Limb (tissue), 2 donors: ENCODE measurements at regions not wholly inside any gene's neighbourhood (a gene's known extent, or its start where the extent isn't known, plus 50 kb on each side); places are given as distances from the start of the nearest gene placed in this dataset.
"Not testable (repeated sequence)": the region's sequence is repeated elsewhere in the genome, so short reads cannot be mapped to it uniquely, and the experiment has no call there.

Experiments used
- DNase-seq, 2 donors: peaks; one replicate each; pipeline ENCODE4 v3.0.0-alpha.2; 2016; ENCODE audit errors: extremely low spot score in 2 of 2

DNA sequence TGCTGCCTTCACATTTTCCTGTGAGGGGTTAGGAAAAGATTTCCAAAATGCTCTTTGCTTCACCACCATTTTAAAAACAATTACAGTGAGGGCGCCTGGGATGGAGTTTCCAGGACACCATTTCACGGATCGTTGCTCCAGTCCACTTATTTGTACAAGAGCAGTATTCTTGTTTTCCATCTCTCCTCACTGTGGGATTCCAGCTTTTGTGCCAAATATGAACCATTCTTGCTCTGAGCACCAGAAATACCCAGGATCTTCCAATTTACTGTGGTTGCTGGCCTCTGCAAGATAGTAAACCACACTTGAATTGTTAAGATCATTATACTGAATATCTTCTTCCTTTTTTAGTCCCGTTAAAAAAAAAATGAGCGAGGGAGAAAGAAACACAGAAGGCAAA, 899.5 kb downstream of the TLE1 start:
- no peak for DNase-seq

DNA sequence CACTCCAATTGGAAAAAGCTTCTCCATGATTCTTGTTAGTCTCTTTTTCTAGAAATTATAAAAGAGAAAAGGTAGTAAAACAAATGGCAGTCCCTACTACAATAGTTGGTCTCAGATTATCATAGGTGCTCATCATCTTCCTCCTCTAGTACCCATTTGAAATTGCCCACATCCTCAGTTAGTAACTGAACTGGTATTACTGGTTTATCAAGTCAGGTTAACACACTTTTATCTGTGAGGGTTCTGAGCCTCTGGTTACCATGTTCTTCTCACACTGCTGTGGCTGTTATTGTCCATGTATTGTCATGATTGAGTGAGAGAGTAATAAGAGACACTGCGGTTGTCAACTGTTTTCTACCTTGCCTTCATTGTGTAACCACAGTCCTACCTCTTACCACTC, 901.7 kb downstream of the TLE1 start:
- no peak for DNase-seq

DNA sequence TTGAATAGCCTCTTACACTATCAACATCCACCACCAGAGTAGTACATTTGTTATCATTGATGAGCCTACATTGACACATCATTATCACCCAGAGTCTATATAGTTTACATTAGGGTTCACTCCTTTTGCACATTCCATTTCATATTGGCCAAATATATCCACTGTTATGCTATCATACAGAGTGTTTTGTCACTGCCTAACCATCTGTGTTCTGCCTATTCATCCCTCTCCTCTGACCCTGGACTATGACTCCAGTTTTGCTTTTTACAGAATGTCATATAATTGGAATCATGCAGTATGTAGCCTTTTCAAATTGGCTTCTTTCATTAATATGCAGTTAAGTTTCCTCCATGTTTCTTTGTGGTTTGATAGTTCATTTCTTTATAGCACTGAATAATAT, 904.7 kb downstream of the TLE1 start:
- no peak for DNase-seq

DNA sequence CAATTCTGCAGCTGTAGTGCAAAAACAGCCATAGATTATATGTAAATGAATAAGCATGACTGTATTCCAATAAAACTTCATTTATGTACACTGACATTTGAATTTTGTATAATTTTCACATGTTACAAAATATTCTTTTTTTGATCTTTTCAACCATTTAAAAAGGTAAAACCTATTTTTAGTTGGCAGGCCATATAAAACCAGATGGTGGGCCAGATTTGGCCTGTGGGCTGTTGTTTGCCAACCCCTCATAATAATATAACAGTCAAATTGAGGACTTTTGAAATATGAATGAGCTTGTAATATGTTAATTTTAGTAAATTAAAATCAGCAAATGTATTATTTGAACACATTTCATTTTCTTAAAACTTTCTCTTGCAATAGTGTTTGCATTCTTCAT, 913.4 kb downstream of the TLE1 start:
- no peak for DNase-seq

DNA sequence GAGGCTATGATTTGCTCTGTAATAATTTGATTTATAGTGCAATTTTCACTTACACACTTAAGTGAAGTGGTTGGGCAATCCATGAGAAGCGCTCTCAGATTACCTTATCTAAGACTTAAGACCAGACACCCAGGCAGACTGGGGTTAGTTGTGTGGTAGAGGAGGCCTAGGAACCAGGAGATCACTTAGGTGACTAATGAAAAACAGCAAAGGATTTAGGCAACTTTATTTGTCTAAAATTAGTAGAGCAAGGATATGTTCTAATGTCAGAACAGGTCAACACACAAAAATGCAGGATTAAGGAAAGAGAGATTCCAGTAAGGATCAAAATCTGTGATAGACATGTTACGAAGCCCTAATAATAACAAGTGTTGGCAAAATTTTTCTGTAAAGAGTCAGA, 913.8 kb downstream of the TLE1 start:
- DNase-seq, result no peak

GRCh38 chr9:80771555-80772347, 917.6 kb downstream of the TLE1 start:
- no peak for DNase-seq

GRCh38 chr9:80763536-80763935, 925.8 kb downstream of the TLE1 start:
- peak in 1 of 2 donors; percentile 40 for DNase-seq

- no peak for DNase-seq
Observed at GRCh38 chr9:80755586-80755985, 933.8 kb downstream of the TLE1 start.

GRCh38 chr9:80747056-80747455, 942.3 kb downstream of the TLE1 start:
- DNase-seq, result not testable (repeated sequence)

DNA sequence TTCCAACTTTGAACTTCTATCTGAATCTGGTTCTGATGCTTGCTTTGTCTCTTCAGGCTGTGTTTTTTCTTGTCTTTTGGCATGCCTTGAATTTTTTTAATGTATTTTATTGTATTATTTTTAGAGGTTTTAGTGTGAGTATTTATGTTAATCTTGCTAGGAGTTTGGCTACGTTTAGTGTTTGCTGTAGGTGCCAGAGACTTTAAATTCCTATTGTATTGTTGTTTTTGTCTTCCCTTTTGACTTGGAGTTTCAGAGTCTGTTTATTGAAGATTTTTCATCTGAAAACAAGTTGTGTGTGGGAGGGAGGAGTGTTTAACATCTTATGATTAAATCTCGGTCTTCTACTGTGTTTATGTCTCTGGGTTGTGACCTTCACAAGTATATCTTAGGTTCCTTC, 956.8 kb downstream of the TLE1 start:
- DNase-seq, result no peak

GRCh38 chr9:80720579-80720978, 968.8 kb downstream of the TLE1 start:
- DNase-seq, result no peak

DNA sequence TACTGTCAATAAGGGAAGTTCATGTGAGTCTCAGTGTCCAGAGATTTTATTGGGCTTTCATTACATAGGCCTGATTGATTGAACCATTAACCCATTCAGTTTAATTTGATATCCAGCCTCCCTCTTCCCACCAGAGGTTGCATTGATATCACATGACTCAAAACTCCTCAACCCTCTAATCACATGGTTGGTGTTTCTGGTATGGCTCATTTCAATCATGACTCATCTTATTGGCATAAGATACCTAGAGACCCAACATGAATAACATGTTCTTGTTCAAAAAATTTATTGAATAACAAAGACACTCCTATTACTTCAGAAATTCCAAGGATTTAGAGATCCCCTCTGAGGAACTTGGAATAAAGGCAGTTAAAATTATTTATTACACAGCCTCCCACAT, 982.2 kb downstream of the TLE1 start:
- no peak for DNase-seq

- DNase-seq, result no peak
Observed at GRCh38 chr9:80701061-80701460, 988.3 kb downstream of the TLE1 start.

GRCh38 chr9:80699511-80699998, 989.8 kb downstream of the TLE1 start:
- peak in 1 of 2 donors; percentile 32 for DNase-seq

DNA sequence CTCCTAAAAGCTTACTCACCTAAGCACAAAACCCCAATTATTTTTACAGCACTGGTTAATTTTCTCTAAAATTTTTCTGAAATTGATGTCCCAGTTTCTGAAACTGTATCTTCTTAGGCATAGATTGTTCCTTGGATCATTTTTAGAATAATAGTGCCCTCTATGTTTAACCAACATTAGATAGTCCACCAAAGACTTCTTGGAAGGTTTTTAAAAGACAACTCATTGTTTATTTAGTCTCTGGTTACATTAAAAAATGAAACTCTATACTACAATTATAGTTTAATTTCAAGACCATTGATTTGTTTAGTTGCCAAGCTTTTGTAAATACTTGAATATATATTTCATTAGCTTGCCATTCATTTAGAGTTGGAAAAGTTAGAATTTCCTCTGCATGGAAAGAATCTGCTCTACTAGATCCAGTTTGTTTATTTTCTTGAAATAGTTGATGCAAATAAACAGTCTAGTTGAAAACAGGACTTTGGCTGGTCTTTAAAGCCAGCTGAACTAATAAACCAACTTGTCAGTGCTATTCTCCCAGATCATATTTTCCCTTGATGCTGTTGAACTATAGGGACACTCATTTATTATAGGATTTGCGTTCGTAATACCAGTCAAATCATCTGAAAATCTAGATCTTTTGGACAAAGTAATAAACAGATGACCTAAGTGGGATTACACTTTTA, 990.5 kb downstream of the TLE1 start:
- DNase-seq, result peak in 1 of 2 donors; percentile 3

GRCh38 chr9:80692751-80693150, 996.6 kb downstream of the TLE1 start:
- no peak for DNase-seq

DNA sequence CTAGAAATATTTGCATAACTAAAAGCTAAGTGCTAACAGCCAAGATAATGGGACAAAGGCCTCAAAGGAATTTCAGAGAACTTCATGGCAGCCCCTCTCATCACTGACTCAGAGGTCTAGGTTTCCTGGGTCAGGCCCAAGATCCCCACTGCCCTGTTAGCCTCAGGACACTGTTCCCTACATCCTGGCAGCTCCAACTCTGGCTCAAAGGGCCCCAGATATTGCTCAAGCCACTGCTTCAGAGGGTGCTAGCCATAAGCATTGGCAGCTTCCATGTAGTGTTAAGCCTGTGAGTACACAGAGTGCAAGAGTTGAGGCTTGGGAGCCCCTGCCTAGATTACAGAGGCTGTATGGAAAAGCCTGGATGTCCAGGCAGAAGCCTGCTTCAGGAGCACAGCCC, 998.1 kb downstream of the TLE1 start:
- DNase-seq, result no peak

- no peak for DNase-seq
Observed at GRCh38 chr9:80690349-80690939, 998.9 kb downstream of the TLE1 start.

DNA sequence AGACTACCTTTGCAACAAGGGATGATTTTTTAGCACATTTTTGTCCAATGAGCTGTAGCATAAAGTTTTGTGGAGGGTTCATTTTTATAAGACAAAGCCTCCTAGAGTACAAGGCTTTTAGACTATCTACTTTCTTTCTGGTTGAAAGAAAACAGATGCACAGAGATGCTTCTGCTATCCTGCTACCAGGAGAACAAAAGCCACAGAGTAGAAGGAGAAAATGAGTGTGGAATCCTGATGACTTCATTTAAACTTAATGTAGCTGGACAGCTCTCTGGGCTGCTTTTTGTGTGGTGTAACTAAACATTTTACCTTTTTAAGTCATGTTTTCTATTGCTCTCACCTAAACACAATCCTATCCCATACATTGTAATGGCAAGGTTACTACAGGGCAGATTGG, 1009.4 kb downstream of the TLE1 start:
- no peak for DNase-seq

DNA sequence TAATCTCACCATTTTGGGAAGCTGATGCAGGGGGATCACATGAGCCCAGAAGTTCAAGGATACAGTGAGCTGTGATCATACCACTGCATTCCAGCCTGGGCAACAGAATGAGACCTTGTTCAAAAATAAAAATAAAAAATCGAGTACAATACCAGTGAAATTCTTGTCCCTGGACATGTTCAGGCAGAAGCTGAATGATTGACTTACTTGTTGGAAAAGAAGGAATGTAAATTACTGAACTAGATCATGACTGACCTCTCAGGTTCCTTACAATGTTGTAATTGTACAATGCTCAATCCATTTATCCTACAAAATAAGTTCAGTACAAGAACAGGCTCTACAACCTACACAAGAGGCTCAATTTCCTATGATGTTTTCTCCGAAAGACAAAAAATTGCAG, 1010.4 kb downstream of the TLE1 start:
- DNase-seq, result no peak

- no peak for DNase-seq
Observed at GRCh38 chr9:80673496-80673895, 1015.9 kb downstream of the TLE1 start.

DNA sequence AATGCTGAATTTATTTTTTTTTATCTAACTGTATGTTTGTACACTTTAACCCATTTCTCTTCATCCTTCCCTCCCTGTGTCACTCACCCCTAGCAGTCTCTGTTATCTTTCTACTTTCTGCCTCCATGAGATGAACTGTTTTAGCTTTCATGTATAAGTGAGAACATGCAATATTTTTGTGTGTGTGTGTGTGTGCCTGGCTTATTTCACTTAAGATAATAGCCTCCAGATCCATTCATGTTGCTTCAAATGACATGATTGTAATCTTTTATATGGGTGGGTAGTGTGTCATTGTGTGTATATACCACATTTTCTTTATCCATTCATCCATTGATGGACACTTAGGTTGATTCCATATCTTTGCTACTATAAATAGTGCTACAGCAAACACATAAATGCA, 1023.9 kb downstream of the TLE1 start:
- DNase-seq, result no peak
